ENCODE measurements at regions not wholly inside any gene's neighbourhood (a gene's known extent, or its start where the extent isn't known, plus 50 kb on each side); places are given as distances from the start of the nearest gene placed in this dataset.
"Not testable (repeated sequence)": the region's sequence is repeated elsewhere in the genome, so short reads cannot be mapped to it uniquely, and the experiment has no call there.

DNA sequence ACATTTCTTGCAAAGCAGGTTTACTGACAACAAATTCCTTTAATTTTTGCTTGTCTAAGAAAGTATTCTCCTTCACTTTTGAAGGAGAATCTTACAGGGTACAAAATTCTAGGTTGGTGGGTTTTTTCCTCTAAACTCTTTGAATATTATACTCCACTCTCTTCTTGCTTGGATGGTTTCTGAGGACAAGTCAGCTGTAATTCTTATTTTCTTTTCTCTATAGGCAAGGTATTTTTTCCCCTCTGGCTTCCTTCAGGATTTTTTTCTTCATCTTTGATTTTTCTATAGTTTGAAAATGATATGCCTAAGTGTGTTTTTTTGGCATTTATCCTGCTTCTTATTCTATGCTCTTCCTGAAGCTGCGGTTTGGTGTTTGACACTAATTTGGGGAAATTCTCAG, 112.5 kb upstream of the HIVEP1 start:
- FAIRE-seq = no peak
- no peak for DNase-seq (ENCODE audit: insufficient read length, low spot score)
- TF ChIP-seq POU2F2 (IDR thresholded peaks at IDR 0.05; ENCODE audit: low read depth, low read length) (no peak), TAF1 (IDR thresholded peaks at IDR 0.05; ENCODE audit: low read depth, low read length) (no peak), SPI1 (IDR thresholded peaks at IDR 0.05; ENCODE audit: low read depth, low read length) (no peak), PAX5 (IDR thresholded peaks at IDR 0.05; ENCODE audit: insufficient read depth, low read length, severe bottlenecking) (no peak), POLR2AphosphoS5 (IDR thresholded peaks at IDR 0.05; ENCODE audit: low read depth, low read length) (no peak), POLR2A (IDR thresholded peaks at IDR 0.05; ENCODE audit: low read depth, low read length) (no peak)

- no peak for DNase-seq (ENCODE audit: insufficient read length, low spot score)
- no peak for TF ChIP-seq POU2F2 (IDR thresholded peaks at IDR 0.05; ENCODE audit: low read depth, low read length)
- no peak for TF ChIP-seq POLR2A (IDR thresholded peaks at IDR 0.05; ENCODE audit: low read depth, low read length)
- no peak for TF ChIP-seq POLR2AphosphoS5 (IDR thresholded peaks at IDR 0.05; ENCODE audit: low read depth, low read length)
- no peak for TF ChIP-seq SPI1 (IDR thresholded peaks at IDR 0.05; ENCODE audit: low read depth, low read length)
- no peak for TF ChIP-seq TAF1 (IDR thresholded peaks at IDR 0.05; ENCODE audit: low read depth, low read length)
- no peak for TF ChIP-seq PAX5 (IDR thresholded peaks at IDR 0.05; ENCODE audit: insufficient read depth, low read length, severe bottlenecking)
- no peak for FAIRE-seq
Measured at GRCh38 chr6:11894212-11894611, 115.6 kb upstream of the ADTRP start.

DNA sequence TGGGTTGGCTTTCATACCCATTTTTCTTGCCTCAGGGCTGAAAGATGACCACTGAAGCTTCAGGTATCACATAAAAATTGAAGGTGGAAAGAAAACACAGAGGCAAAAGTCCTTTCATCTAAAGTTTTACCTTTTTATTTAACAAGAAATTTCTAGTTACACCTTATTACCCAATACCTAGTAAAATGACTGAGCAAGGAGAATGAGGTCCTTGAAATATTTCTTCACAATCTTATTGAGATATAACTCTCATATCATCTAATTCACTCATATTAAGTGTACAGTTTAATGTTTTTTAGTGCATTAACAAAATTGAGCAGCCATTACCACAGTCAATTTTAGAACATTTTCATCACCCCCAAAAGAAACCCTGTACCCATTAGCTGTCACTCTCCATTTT, 112.9 kb upstream of the ADTRP start:
- FAIRE-seq (no peak), DNase-seq (ENCODE audit: insufficient read length, low spot score) (no peak)
- TF ChIP-seq SPI1 (IDR thresholded peaks at IDR 0.05; ENCODE audit: low read depth, low read length) (no peak), POLR2A (IDR thresholded peaks at IDR 0.05; ENCODE audit: low read depth, low read length) (no peak), TAF1 (IDR thresholded peaks at IDR 0.05; ENCODE audit: low read depth, low read length) (no peak), POLR2AphosphoS5 (IDR thresholded peaks at IDR 0.05; ENCODE audit: low read depth, low read length) (no peak), POU2F2 (IDR thresholded peaks at IDR 0.05; ENCODE audit: low read depth, low read length) (no peak), PAX5 (IDR thresholded peaks at IDR 0.05; ENCODE audit: insufficient read depth, low read length, severe bottlenecking) (no peak)

GRCh38 chr6:11890849-11891248, 112.2 kb upstream of the ADTRP start:
- no peak for FAIRE-seq
- DNase-seq (ENCODE audit: insufficient read length, low spot score) = no peak
- TF ChIP-seq POU2F2 (IDR thresholded peaks at IDR 0.05; ENCODE audit: low read depth, low read length) = no peak
- no peak for TF ChIP-seq TAF1 (IDR thresholded peaks at IDR 0.05; ENCODE audit: low read depth, low read length)
- TF ChIP-seq POLR2A (IDR thresholded peaks at IDR 0.05; ENCODE audit: low read depth, low read length) = no peak
- no peak for TF ChIP-seq PAX5 (IDR thresholded peaks at IDR 0.05; ENCODE audit: insufficient read depth, low read length, severe bottlenecking)
- TF ChIP-seq SPI1 (IDR thresholded peaks at IDR 0.05; ENCODE audit: low read depth, low read length) = no peak
- TF ChIP-seq POLR2AphosphoS5 (IDR thresholded peaks at IDR 0.05; ENCODE audit: low read depth, low read length) = no peak

- DNase-seq (ENCODE audit: insufficient read length, low spot score) = no peak
- FAIRE-seq = no peak
- TF ChIP-seq PAX5 (IDR thresholded peaks at IDR 0.05; ENCODE audit: insufficient read depth, low read length, severe bottlenecking) = no peak
- TF ChIP-seq POLR2AphosphoS5 (IDR thresholded peaks at IDR 0.05; ENCODE audit: low read depth, low read length) = no peak
- no peak for TF ChIP-seq POU2F2 (IDR thresholded peaks at IDR 0.05; ENCODE audit: low read depth, low read length)
- TF ChIP-seq TAF1 (IDR thresholded peaks at IDR 0.05; ENCODE audit: low read depth, low read length) = no peak
- TF ChIP-seq SPI1 (IDR thresholded peaks at IDR 0.05; ENCODE audit: low read depth, low read length) = no peak
- no peak for TF ChIP-seq POLR2A (IDR thresholded peaks at IDR 0.05; ENCODE audit: low read depth, low read length)
Measured at GRCh38 chr6:11890209-11890608, 111.6 kb upstream of the ADTRP start.

- no peak for FAIRE-seq
- no peak for TF ChIP-seq POU2F2 (IDR thresholded peaks at IDR 0.05; ENCODE audit: low read depth, low read length)
- no peak for TF ChIP-seq PAX5 (IDR thresholded peaks at IDR 0.05; ENCODE audit: insufficient read depth, low read length, severe bottlenecking)
- TF ChIP-seq POLR2A (IDR thresholded peaks at IDR 0.05; ENCODE audit: low read depth, low read length) = no peak
- TF ChIP-seq SPI1 (IDR thresholded peaks at IDR 0.05; ENCODE audit: low read depth, low read length) = no peak
- no peak for TF ChIP-seq TAF1 (IDR thresholded peaks at IDR 0.05; ENCODE audit: low read depth, low read length)
- TF ChIP-seq POLR2AphosphoS5 (IDR thresholded peaks at IDR 0.05; ENCODE audit: low read depth, low read length) = no peak
- DNase-seq (ENCODE audit: insufficient read length, low spot score) = no peak
Measured at GRCh38 chr6:11889572-11889971, 111.0 kb upstream of the ADTRP start.

DNA sequence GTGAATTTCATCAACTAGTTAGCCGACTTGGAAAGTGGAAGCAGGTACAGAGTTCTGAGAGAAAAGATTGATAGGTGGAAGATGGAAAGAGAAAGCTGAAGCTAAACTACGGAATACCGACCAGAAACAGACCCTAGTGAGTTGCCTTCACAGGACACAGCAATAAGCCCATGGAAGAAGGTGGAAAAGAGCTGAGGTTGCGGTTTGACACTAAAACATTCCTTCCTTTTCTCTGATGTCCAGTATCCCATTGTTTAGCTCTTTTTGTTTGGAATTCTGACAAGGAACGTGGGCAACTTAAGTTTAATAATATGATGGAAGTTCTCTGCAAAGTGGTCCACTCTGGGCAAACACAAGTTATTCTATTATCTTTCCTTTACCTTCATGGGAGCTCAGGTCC, 110.1 kb upstream of the ADTRP start:
- TF ChIP-seq TAF1 (IDR thresholded peaks at IDR 0.05; ENCODE audit: low read depth, low read length) (no peak), PAX5 (IDR thresholded peaks at IDR 0.05; ENCODE audit: insufficient read depth, low read length, severe bottlenecking) (no peak), POLR2AphosphoS5 (IDR thresholded peaks at IDR 0.05; ENCODE audit: low read depth, low read length) (no peak), SPI1 (IDR thresholded peaks at IDR 0.05; ENCODE audit: low read depth, low read length) (no peak), POU2F2 (IDR thresholded peaks at IDR 0.05; ENCODE audit: low read depth, low read length) (no peak), POLR2A (IDR thresholded peaks at IDR 0.05; ENCODE audit: low read depth, low read length) (no peak)
- FAIRE-seq (no peak), DNase-seq (ENCODE audit: insufficient read length, low spot score) (no peak)

GRCh38 chr6:11885159-11885558, 106.6 kb upstream of the ADTRP start:
- TF ChIP-seq PAX5 (IDR thresholded peaks at IDR 0.05; ENCODE audit: insufficient read depth, low read length, severe bottlenecking) (no peak), POU2F2 (IDR thresholded peaks at IDR 0.05; ENCODE audit: low read depth, low read length) (no peak), POLR2AphosphoS5 (IDR thresholded peaks at IDR 0.05; ENCODE audit: low read depth, low read length) (no peak), SPI1 (IDR thresholded peaks at IDR 0.05; ENCODE audit: low read depth, low read length) (no peak), TAF1 (IDR thresholded peaks at IDR 0.05; ENCODE audit: low read depth, low read length) (no peak), POLR2A (IDR thresholded peaks at IDR 0.05; ENCODE audit: low read depth, low read length) (no peak)
- FAIRE-seq (no peak), DNase-seq (ENCODE audit: insufficient read length, low spot score) (no peak)

GRCh38 chr6:11883471-11883870, 104.9 kb upstream of the ADTRP start:
- DNase-seq (ENCODE audit: insufficient read length, low spot score); FAIRE-seq: not testable (repeated sequence)

DNA sequence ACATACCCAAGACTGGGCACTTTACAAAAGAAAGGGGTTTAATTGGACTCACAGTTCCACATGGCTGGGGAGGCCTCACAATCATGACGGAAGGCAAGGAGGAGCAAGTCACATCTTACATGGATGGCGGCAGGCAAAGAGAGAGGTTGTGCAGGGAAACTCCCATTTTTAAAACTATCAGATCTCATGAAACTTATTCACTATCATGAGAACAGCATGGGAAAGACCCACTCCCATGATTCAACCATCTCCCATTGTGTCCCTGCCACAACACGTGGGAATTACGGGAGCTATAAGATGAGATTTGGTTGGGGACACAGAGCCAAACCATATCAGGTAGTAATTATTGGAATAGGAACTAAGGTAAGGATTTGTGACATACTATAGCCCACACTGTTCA, 101.6 kb upstream of the ADTRP start:
- not testable (repeated sequence) for DNase-seq (ENCODE audit: insufficient read length, low spot score); FAIRE-seq

DNA sequence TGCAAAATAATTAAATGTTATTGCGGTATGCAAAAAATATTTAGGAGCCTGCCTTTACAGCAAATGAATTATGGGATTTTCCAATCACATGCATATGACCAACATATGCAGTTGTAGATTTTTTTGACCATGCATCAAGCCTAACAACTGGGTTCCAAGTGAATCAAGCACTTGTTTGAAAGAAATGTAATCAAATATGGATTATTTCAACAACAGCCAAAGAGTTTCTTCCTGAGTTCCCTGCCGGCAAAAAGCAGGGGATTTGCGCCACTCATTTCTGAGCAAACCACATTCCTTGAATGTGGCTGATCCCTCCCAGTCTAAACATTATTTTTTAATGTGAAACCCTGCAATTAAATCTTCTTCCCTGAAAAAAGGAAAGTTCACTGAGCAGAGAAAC, 100.1 kb upstream of the ADTRP start:
- DNase-seq (ENCODE audit: insufficient read length, low spot score) (no peak), FAIRE-seq (no peak)
- TF ChIP-seq POLR2AphosphoS5 (IDR thresholded peaks at IDR 0.05; ENCODE audit: low read depth, low read length) = no peak
- TF ChIP-seq POLR2A (IDR thresholded peaks at IDR 0.05; ENCODE audit: low read depth, low read length) = no peak
- no peak for TF ChIP-seq SPI1 (IDR thresholded peaks at IDR 0.05; ENCODE audit: low read depth, low read length)
- no peak for TF ChIP-seq TAF1 (IDR thresholded peaks at IDR 0.05; ENCODE audit: low read depth, low read length)
- no peak for TF ChIP-seq PAX5 (IDR thresholded peaks at IDR 0.05; ENCODE audit: insufficient read depth, low read length, severe bottlenecking)
- TF ChIP-seq POU2F2 (IDR thresholded peaks at IDR 0.05; ENCODE audit: low read depth, low read length) = no peak

All from GM12891 (cell line).